Large intestine (tissue), 3 donors: ENCODE measurements at regions not wholly inside any gene's neighbourhood (a gene's known extent, or its start where the extent isn't known, plus 50 kb on each side); places are given as distances from the start of the nearest gene placed in this dataset.

Source experiments
- DNase-seq, 2 donors: peaks; one replicate each; pipeline versions ENCODE4 v3.0.0 to v3.0.0-alpha.2; 2013
- H3K27ac ChIP-seq: one replicate; pipeline ENCODE4 v1.5.1; 2013; ENCODE audit warnings: low read length
- H3K27me3 ChIP-seq: 2 replicates; pipeline ENCODE4 v1.6.1; 2013; ENCODE audit warnings: low read length; ENCODE audit not compliant: control insufficient read depth, insufficient read depth
- H3K36me3 ChIP-seq: 2 replicates; pipeline ENCODE4 v1.6.1; 2013; ENCODE audit warnings: low read length; ENCODE audit not compliant: control insufficient read depth, insufficient read depth
- H3K4me1 ChIP-seq: one replicate; pipeline ENCODE4 v1.6.1; 2013; ENCODE audit warnings: low read length; ENCODE audit not compliant: control insufficient read depth, insufficient read depth
- H3K4me3 ChIP-seq: one replicate; pipeline ENCODE4 v1.5.1; 2013; ENCODE audit warnings: low read length
- H3K9me3 ChIP-seq: one replicate; pipeline ENCODE4 v1.6.1; 2013; ENCODE audit warnings: mild to moderate bottlenecking, low read depth, low read length, moderate library complexity; ENCODE audit not compliant: control insufficient read depth
- WGBS: methylation state at CpG from one replicate; pipeline ENCODE4 v1.1.5; 2013; ENCODE audit warnings: low lambda C conversion rate; ENCODE audit not compliant: insufficient coverage; 5-methylcytosine and 5-hydroxymethylcytosine counted together

GRCh38 chr13:107091861-107092260 is 523.9 kb upstream of the ARGLU1 start:
- whole genome bisulfite sequencing = no CpG with 5 or more reads among the region's 1 CpG
- no peaks in the 10 kb centered on the region for H3K36me3 ChIP-seq
- H3K27ac ChIP-seq = no peak overlapping the region
- H3K27me3 ChIP-seq = no peaks in the 10 kb centered on the region
- no peaks in the 10 kb centered on the region for H3K4me1 ChIP-seq
- DNase-seq = no peak
- H3K9me3 ChIP-seq = no peaks in the 10 kb centered on the region
- H3K4me3 ChIP-seq = no peak overlapping the region

GRCh38 chr13:107091428-107091827 is 523.5 kb upstream of the ARGLU1 start:
- 100% methylated on average over 1 of the region's 2 CpGs for WGBS
- Histone ChIP-seq H3K36me3 (no peaks in the 10 kb centered on the region), H3K9me3 (no peaks in the 10 kb centered on the region), H3K27ac (no peak overlapping the region), H3K4me3 (no peak overlapping the region), H3K27me3 (no peaks in the 10 kb centered on the region), H3K4me1 (no peaks in the 10 kb centered on the region)
- DNase-seq = no peak

- Histone ChIP-seq H3K4me1 (no peaks in the 10 kb centered on the region), H3K4me3 (no peak overlapping the region), H3K27ac (no peak overlapping the region), H3K27me3 (no peaks in the 10 kb centered on the region), H3K36me3 (no peaks in the 10 kb centered on the region), H3K9me3 (no peaks in the 10 kb centered on the region)
- DNase-seq = no peak
- no CpG with 5 or more reads among the region's 1 CpG for WGBS
Measured at GRCh38 chr13:107088061-107088460, 520.1 kb upstream of the ARGLU1 start.

GRCh38 chr13:107079423-107080049 is 511.6 kb upstream of the ARGLU1 start:
- no peaks in the 10 kb centered on the region for H3K4me1 ChIP-seq

GRCh38 chr13:107078229-107078765 is 510.4 kb upstream of the ARGLU1 start:
- Histone ChIP-seq H3K36me3 (no peaks in the 10 kb centered on the region), H3K27ac (no peak overlapping the region), H3K9me3 (peaks cover 3% of the 10 kb centered on the region), H3K4me1 (no peaks in the 10 kb centered on the region), H3K27me3 (no peaks in the 10 kb centered on the region), H3K4me3 (no peak overlapping the region)
- WGBS = 60% methylated on average over 1 of the region's 6 CpGs
- DNase-seq = no peak

More at GRCh38 chr13:107079423-107080049, 511.6 kb upstream of the ARGLU1 start:
- Histone ChIP-seq H3K36me3 (no peaks in the 10 kb centered on the region), H3K9me3 (peaks cover 3% of the 10 kb centered on the region), H3K27ac (no peak overlapping the region), H3K4me3 (no peak overlapping the region), H3K27me3 (no peaks in the 10 kb centered on the region)
- 60% methylated on average over 1 of the region's 1 CpG for WGBS
- DNase-seq = no peak

GRCh38 chr13:107076801-107077200 is 508.9 kb upstream of the ARGLU1 start:
- no peaks in the 10 kb centered on the region for H3K36me3 ChIP-seq
- WGBS = no CpG with 5 or more reads among the region's 3 CpGs

GRCh38 chr13:107075576-107075975 is 507.6 kb upstream of the ARGLU1 start:
- Histone ChIP-seq H3K27ac (no peak overlapping the region), H3K4me3 (no peak overlapping the region), H3K36me3 (no peaks in the 10 kb centered on the region), H3K27me3 (no peaks in the 10 kb centered on the region), H3K4me1 (no peaks in the 10 kb centered on the region), H3K9me3 (peaks cover 3% of the 10 kb centered on the region)
- WGBS = 100% methylated on average over 2 of the region's 6 CpGs
- no peak for DNase-seq

More at GRCh38 chr13:107076801-107077200, 508.9 kb upstream of the ARGLU1 start:
- no peak for DNase-seq
- Histone ChIP-seq H3K4me3 (no peak overlapping the region), H3K27ac (no peak overlapping the region), H3K4me1 (no peaks in the 10 kb centered on the region), H3K27me3 (no peaks in the 10 kb centered on the region), H3K9me3 (peaks cover 3% of the 10 kb centered on the region)

- H3K4me3 ChIP-seq = no peak overlapping the region
- WGBS = 44% methylated on average over 1 of the region's 5 CpGs
- H3K27me3 ChIP-seq = no peaks in the 10 kb centered on the region
- no peaks in the 10 kb centered on the region for H3K4me1 ChIP-seq
- no peak for DNase-seq
- H3K9me3 ChIP-seq = peaks cover 1% of the 10 kb centered on the region
- H3K36me3 ChIP-seq = no peaks in the 10 kb centered on the region
- H3K27ac ChIP-seq = no peak overlapping the region
Measured at GRCh38 chr13:107070792-107071191, 502.9 kb upstream of the ARGLU1 start.

GRCh38 chr13:107069108-107069776 is 501.3 kb upstream of the ARGLU1 start:
- Histone ChIP-seq H3K27me3 (no peaks in the 10 kb centered on the region), H3K9me3 (no peaks in the 10 kb centered on the region), H3K36me3 (no peaks in the 10 kb centered on the region), H3K4me1 (no peaks in the 10 kb centered on the region), H3K27ac (no peak overlapping the region), H3K4me3 (no peak overlapping the region)
- no peak for DNase-seq
- WGBS = 50% methylated on average over 2 of the region's 4 CpGs

- Histone ChIP-seq H3K4me1 (no peaks in the 10 kb centered on the region), H3K4me3 (no peak overlapping the region), H3K9me3 (no peaks in the 10 kb centered on the region), H3K36me3 (no peaks in the 10 kb centered on the region), H3K27me3 (no peaks in the 10 kb centered on the region), H3K27ac (no peak overlapping the region)
- no CpG with 5 or more reads among the region's 4 CpGs for WGBS
- no peak for DNase-seq
Measured at GRCh38 chr13:107067381-107067780, 499.4 kb upstream of the ARGLU1 start.
